ENCODE measurements at regions not wholly inside any gene's neighbourhood (a gene's known extent, or its start where the extent isn't known, plus 50 kb on each side); places are given as distances from the start of the nearest gene placed in this dataset.

- DNase-seq (ENCODE audit: low read depth) = no peak
These were observed 861.9 kb upstream of the SEMA6D start for GRCh38 chr15:46855388-46855787.

GRCh38 chr15:46856839-46857502, 860.3 kb upstream of the SEMA6D start:
- no peak for DNase-seq (ENCODE audit: low read depth)

GRCh38 chr15:46858150-46858549, 859.2 kb upstream of the SEMA6D start:
- no peak for DNase-seq (ENCODE audit: low read depth)

- DNase-seq (ENCODE audit: low read depth) = no peak
These were observed 855.5 kb upstream of the SEMA6D start for GRCh38 chr15:46861796-46862195.

GRCh38 chr15:46865155-46865554, 852.1 kb upstream of the SEMA6D start:
- DNase-seq (ENCODE audit: low read depth) = no peak

- no peak for DNase-seq (ENCODE audit: low read depth)
These were observed 844.9 kb upstream of the SEMA6D start for GRCh38 chr15:46872286-46872980.

- no peak for DNase-seq (ENCODE audit: low read depth)
These were observed 844.3 kb upstream of the SEMA6D start for GRCh38 chr15:46872981-46873330.

GRCh38 chr15:46879032-46879770, 838.1 kb upstream of the SEMA6D start:
- no peak for DNase-seq (ENCODE audit: low read depth)

- no peak for DNase-seq (ENCODE audit: low read depth)
These were observed 836.5 kb upstream of the SEMA6D start for GRCh38 chr15:46880791-46881190.

- DNase-seq (ENCODE audit: low read depth) = no peak
These were observed 824.6 kb upstream of the SEMA6D start for GRCh38 chr15:46892621-46893160.

- no peak for DNase-seq (ENCODE audit: low read depth)
These were observed 822.7 kb upstream of the SEMA6D start for GRCh38 chr15:46894644-46895043.

GRCh38 chr15:46897266-46897665, 820.0 kb upstream of the SEMA6D start:
- no peak for DNase-seq (ENCODE audit: low read depth)

GRCh38 chr15:46901001-46901400, 816.3 kb upstream of the SEMA6D start:
- DNase-seq (ENCODE audit: low read depth) = no peak

GRCh38 chr15:46917721-46918252, 799.5 kb upstream of the SEMA6D start:
- DNase-seq (ENCODE audit: low read depth) = no peak

- no peak for DNase-seq (ENCODE audit: low read depth)
These were observed 798.7 kb upstream of the SEMA6D start for GRCh38 chr15:46918462-46919140.

- no peak for DNase-seq (ENCODE audit: low read depth)
These were observed 795.4 kb upstream of the SEMA6D start for GRCh38 chr15:46921891-46922290.

GRCh38 chr15:46930426-46930825, 786.9 kb upstream of the SEMA6D start:
- no peak for DNase-seq (ENCODE audit: low read depth)

GRCh38 chr15:46933332-46933731, 784.0 kb upstream of the SEMA6D start:
- DNase-seq (ENCODE audit: low read depth) = no peak

GRCh38 chr15:46934851-46935250, 782.5 kb upstream of the SEMA6D start:
- no peak for DNase-seq (ENCODE audit: low read depth)

- no peak for DNase-seq (ENCODE audit: low read depth)
These were observed 779.1 kb upstream of the SEMA6D start for GRCh38 chr15:46938169-46938568.

- no peak for DNase-seq (ENCODE audit: low read depth)
These were observed 776.1 kb upstream of the SEMA6D start for GRCh38 chr15:46941241-46941640.

GRCh38 chr15:46946953-46947352, 770.4 kb upstream of the SEMA6D start:
- DNase-seq (ENCODE audit: low read depth) = no peak

Data from activated T-helper 9 cell treated with anti-CD3 and anti-CD28 coated beads, Interleukin-2, amount 50 U/mL, for 16 hours (primary cell).